HepG2 (cell line): ENCODE measurements at regions not wholly inside any gene's neighbourhood (a gene's known extent, or its start where the extent isn't known, plus 50 kb on each side); places are given as distances from the start of the nearest gene placed in this dataset.

Experiments used
- ATAC-seq: fragments of 200-7000 bp; cut with Tn5 transposase; 3 replicates; pipeline ENCODE4 v1.9.1; 2020; ENCODE audit warnings: mild to moderate bottlenecking, moderate library complexity
- BruUV-seq: library from RNA; stranded (reverse); fragments of 400-500 nt; replicated peaks from 2 replicates; lab custom pipeline; 2021; lab: Mats Ljungman, UMichigan
- CTCF ChIA-PET: fragments of 300-600 bp; formaldehyde crosslinking; extraction: SDS; loops from one replicate; lab custom pipeline; 2021; ENCODE audit warnings: low total read pairs, inconsistent platforms, low intra/inter-chr PET ratio; lab: Yijun Ruan, JAX
- POLR2A ChIA-PET: fragments of 350-600 bp; sonication (Branson Sonifier 250); formaldehyde crosslinking; loops from one replicate; lab custom pipeline; 2020; ENCODE audit warnings: antibody characterized with exemption, inconsistent platforms; lab: Yijun Ruan, JAX
- DNase-seq: peaks from one replicate; pipeline ENCODE4 v3.0.0-alpha.2; 2015; ENCODE audit warnings: low spot score
- FAIRE-seq: peaks from 3 replicates; lab custom pipeline; 2011; peaks lifted over from hg19 to GRCh38; lab: Jason Lieb, UNC
- H2AFZ ChIP-seq: one replicate; pipeline ENCODE4 v1.6.1; 2011; ENCODE audit warnings: low read length, inconsistent platforms
- H3K27ac ChIP-seq: fragments of 300-600 bp; 3 replicates; pipeline ENCODE4 v1.8.0; 2011; ENCODE audit warnings: mixed run types, mild to moderate bottlenecking, mixed read lengths, low read length, inconsistent platforms; ENCODE audit not compliant: insufficient read depth; ENCODE audit errors: extremely low read length
- H3K27me3 ChIP-seq, 2 experiments: fragments of 200-600 bp in 1 of 2; 2 replicates in 1 of 2; 3 replicates in 1 of 2; pipeline versions ENCODE4 v1.6.0 to v1.8.0; 2011; ENCODE audit warnings: low read length in 2 of 2, mild to moderate bottlenecking in 2 of 2, moderate library complexity in 2 of 2, inconsistent platforms in 1 of 2; ENCODE audit not compliant: insufficient read depth in 2 of 2, control insufficient read depth in 1 of 2
- H3K36me3 ChIP-seq, 2 experiments: fragments of 200-600 bp in 1 of 2; replicated peaks in 1 of 2; 2 replicates in 1 of 2; 3 replicates in 1 of 2; pipeline versions ENCODE4 v1.5.1 to v1.8.0; 2011; ENCODE audit warnings: low read length in 2 of 2, inconsistent platforms in 1 of 2; ENCODE audit not compliant: insufficient read depth in 2 of 2, control insufficient read depth in 1 of 2
- H3K4me1 ChIP-seq: 2 replicates; pipeline ENCODE4 v1.5.1; 2012; ENCODE audit warnings: low read length, inconsistent platforms; ENCODE audit not compliant: insufficient read depth
- H3K4me2 ChIP-seq: 2 replicates; pipeline ENCODE4 v1.6.0; 2011; ENCODE audit warnings: low read depth, low read length, inconsistent platforms
- H3K4me3 ChIP-seq, 3 experiments: fragments of 200-600 bp in 1 of 3; sonication (generic), shearing (Covaris generic) in 1 of 3; replicated peaks in 1 of 3; 2 replicates each; pipeline ENCODE4 v1.5.1; 2011 to 2016; ENCODE audit warnings: low read length in 3 of 3, inconsistent platforms in 2 of 3, low read depth in 2 of 3, mild to moderate bottlenecking in 2 of 3, control low read depth in 1 of 3, mixed read lengths in 1 of 3; ENCODE audit not compliant: insufficient read depth in 1 of 3
- H3K79me2 ChIP-seq: one replicate; pipeline ENCODE4 v1.6.1; 2011; ENCODE audit warnings: low read length, inconsistent platforms; ENCODE audit not compliant: insufficient read depth
- H3K9ac ChIP-seq: 2 replicates; pipeline ENCODE4 v1.6.0; 2011; ENCODE audit warnings: mild to moderate bottlenecking, low read depth, low read length, inconsistent platforms; ENCODE audit not compliant: insufficient read depth
- H3K9me3 ChIP-seq: 2 replicates; pipeline ENCODE4 v1.5.1; 2012; ENCODE audit warnings: mild to moderate bottlenecking, low read length
- H4K20me1 ChIP-seq: 2 replicates; pipeline ENCODE4 v1.6.0; 2011; ENCODE audit warnings: inconsistent platforms, mild to moderate bottlenecking, low read length, moderate library complexity; ENCODE audit not compliant: insufficient read depth
- EHMT2 ChIP-seq: fragments of 200-600 bp; sonication (generic); IDR thresholded peaks from 2 replicates; pipeline ENCODE4 v1.7.0; 2017; ENCODE audit warnings: antibody characterized with exemption, low read depth, low read length, borderline replicate concordance
- FIP1L1 ChIP-seq: fragments of 200-400 bp; formaldehyde crosslinking; IDR thresholded peaks from 2 replicates; pipeline ENCODE4 v1.6.1; 2018; ENCODE audit warnings: low read depth, mild to moderate bottlenecking, low read length, moderate library complexity, borderline replicate concordance; ENCODE audit not compliant: insufficient read depth
- NONO ChIP-seq, 2 experiments: fragments of 450-650 bp in 1 of 2; sonication (generic) in 1 of 2; formaldehyde crosslinking in 1 of 2; IDR thresholded peaks in 1 of 2; conservative IDR thresholded peaks in 1 of 2; 2 replicates each; pipeline versions ENCODE4 v1.6.1 to v1.8.0; 2017 to 2022; ENCODE audit warnings: mild to moderate bottlenecking in 1 of 2, missing genetic modification reagents in 1 of 2, moderate library complexity in 1 of 2
- POGZ ChIP-seq: sonication (generic); formaldehyde crosslinking; IDR thresholded peaks from 2 replicates; pipeline ENCODE4 v1.4.0; 2020; ENCODE audit warnings: mild to moderate bottlenecking, missing genetic modification reagents
- PRPF4 ChIP-seq: fragments of 200-400 bp; formaldehyde crosslinking; IDR thresholded peaks from 2 replicates; pipeline ENCODE4 v1.6.1; 2016; ENCODE audit warnings: low read length, low read depth; ENCODE audit not compliant: poor library complexity, severe bottlenecking
- SYNCRIP ChIP-seq: fragments of 200-400 bp; formaldehyde crosslinking; IDR thresholded peaks from 2 replicates; pipeline ENCODE4 v1.6.1; 2018; ENCODE audit warnings: mild to moderate bottlenecking, low read depth, low read length; ENCODE audit not compliant: insufficient read depth
- TCF7 ChIP-seq: sonication (generic); IDR thresholded peaks from 2 replicates; pipeline ENCODE4 v1.6.1; 2016; ENCODE audit warnings: antibody characterized with exemption, low read depth
- ZBTB3 ChIP-seq: sonication (generic); formaldehyde crosslinking; IDR thresholded peaks from 2 replicates; pipeline ENCODE4 v1.4.0; 2020; ENCODE audit warnings: low read depth, mild to moderate bottlenecking, moderate library complexity, missing genetic modification reagents, borderline replicate concordance
- ZFP36 ChIP-seq: fragments of 150-350 bp; IDR thresholded peaks from 2 replicates; pipeline ENCODE4 v1.6.1; 2018; ENCODE audit warnings: borderline replicate concordance, low read length, low read depth; ENCODE audit not compliant: partially characterized antibody
- ZNF138 ChIP-seq: sonication (generic); formaldehyde crosslinking; IDR thresholded peaks from 2 replicates; pipeline ENCODE4 v1.5.0; 2020; ENCODE audit warnings: mild to moderate bottlenecking, low read depth, missing genetic modification reagents
- ZNF549 ChIP-seq: sonication (generic); formaldehyde crosslinking; IDR thresholded peaks from 2 replicates; pipeline ENCODE4 v1.5.0; 2020; ENCODE audit warnings: missing genetic modification reagents
- ZNF562 ChIP-seq: sonication (generic); formaldehyde crosslinking; IDR thresholded peaks from 2 replicates; pipeline ENCODE4 v1.8.0; 2022; ENCODE audit warnings: missing genetic modification reagents, borderline replicate concordance
- ZNF737 ChIP-seq: sonication (generic); formaldehyde crosslinking; IDR thresholded peaks from 2 replicates; pipeline ENCODE4 v1.5.0; 2020; ENCODE audit warnings: missing genetic modification reagents, mild to moderate bottlenecking, borderline replicate concordance
- WGBS: methylation state at CpG from one replicate; pipeline ENCODE4 v1.1.6; 2017; ENCODE audit warnings: low lambda C conversion rate; 5-methylcytosine and 5-hydroxymethylcytosine counted together
- in situ Hi-C: cut with HindIII; loops from 2 replicates; pipeline ENCODE4 v1.10.0; 2017; ENCODE audit warnings: low pct_unique_long_range_greater_than_20kb; ENCODE audit not compliant: extremely low pct_ligation_motif_present
- intact Hi-C: fragments of 100-400 bp; cut with micrococcal nuclease; formaldehyde crosslinking; loops from one replicate; pipeline ENCODE4 v1.10.0; 2022; ENCODE audit not compliant: unreplicated experiment
- TF ChIP-seq, protein P1 (sequence below): sonication (generic); formaldehyde crosslinking; IDR thresholded peaks from 2 replicates; pipeline ENCODE4 v1.4.0; 2020; ENCODE audit warnings: mild to moderate bottlenecking, missing genetic modification reagents
- TF ChIP-seq, protein P2 (sequence below): sonication (generic); formaldehyde crosslinking; IDR thresholded peaks from 2 replicates; pipeline ENCODE4 v1.4.0; 2020; ENCODE audit warnings: mild to moderate bottlenecking, missing genetic modification reagents

- no peaks in the 10 kb centered on the region for H3K4me1 ChIP-seq
- WGBS, result 13% methylated on average over 1 of the region's 3 CpGs
- TF ChIP-seq ZNF549 (no peak), ZNF562 (CRISPR knock-in tag) (no peak), POGZ (CRISPR knock-in tag) (no peak), ZNF737 (no peak), FIP1L1 (no peak), PRPF4 (no peak), SYNCRIP (no peak), NONO (IDR thresholded peaks at IDR 0.05) (no peak), NONO (CRISPR knock-in tag; conservative IDR thresholded peaks at IDR 0.05) (no peak), ZFP36 (no peak), ZNF138 (CRISPR knock-in tag) (no peak), ZBTB3 (CRISPR knock-in tag) (no peak), TCF7 (no peak), EHMT2 (no peak)
- TF ChIP-seq, protein P1, sequence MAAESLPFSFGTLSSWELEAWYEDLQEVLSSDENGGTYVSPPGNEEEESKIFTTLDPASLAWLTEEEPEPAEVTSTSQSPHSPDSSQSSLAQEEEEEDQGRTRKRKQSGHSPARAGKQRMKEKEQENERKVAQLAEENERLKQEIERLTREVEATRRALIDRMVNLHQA (CRISPR knock-in tag), result no peak
- TF ChIP-seq, protein P2, sequence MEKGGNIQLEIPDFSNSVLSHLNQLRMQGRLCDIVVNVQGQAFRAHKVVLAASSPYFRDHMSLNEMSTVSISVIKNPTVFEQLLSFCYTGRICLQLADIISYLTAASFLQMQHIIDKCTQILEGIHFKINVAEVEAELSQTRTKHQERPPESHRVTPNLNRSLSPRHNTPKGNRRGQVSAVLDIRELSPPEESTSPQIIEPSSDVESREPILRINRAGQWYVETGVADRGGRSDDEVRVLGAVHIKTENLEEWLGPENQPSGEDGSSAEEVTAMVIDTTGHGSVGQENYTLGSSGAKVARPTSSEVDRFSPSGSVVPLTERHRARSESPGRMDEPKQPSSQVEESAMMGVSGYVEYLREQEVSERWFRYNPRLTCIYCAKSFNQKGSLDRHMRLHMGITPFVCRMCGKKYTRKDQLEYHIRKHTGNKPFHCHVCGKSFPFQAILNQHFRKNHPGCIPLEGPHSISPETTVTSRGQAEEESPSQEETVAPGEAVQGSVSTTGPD (CRISPR knock-in tag), result no peak
- no peak overlapping the region for H3K4me3 ChIP-seq
- no TSS peak for BruUV-seq
- H3K4me2 ChIP-seq, result no peak overlapping the region
- intact Hi-C loops (no loop called here), in situ Hi-C loops (no loop called here)
- H4K20me1 ChIP-seq, result no peaks in the 10 kb centered on the region
- H3K9me3 ChIP-seq, result 0 out of 2 replicates have a peak, but pooled peaks cover 9% of the 10 kb centered on the region
- H3K27ac ChIP-seq, result no peak overlapping the region
- ChIA-PET CTCF (no interaction called here), POLR2A (no interaction called here)
- FAIRE-seq, result no peak
- H3K9ac ChIP-seq, result no peak overlapping the region
- no peak for ATAC-seq
- no peaks in the 10 kb centered on the region for H3K27me3 ChIP-seq
- no peak for DNase-seq
- no peak overlapping the region for H2AFZ ChIP-seq
- H3K79me2 ChIP-seq, result no peaks in the 10 kb centered on the region
- no peaks in the 10 kb centered on the region for H3K36me3 ChIP-seq
Measured at GRCh38 chr6:67757465-67758033, 877.5 kb upstream of the ADGRB3 start.
